Panc1 (cell line): ENCODE measurements at regions not wholly inside any gene's neighbourhood (a gene's known extent, or its start where the extent isn't known, plus 50 kb on each side); places are given as distances from the start of the nearest gene placed in this dataset.

Experiments used
- ATAC-seq: fragments of 200-7000 bp; cut with Tn5 transposase; 2 replicates; pipeline ENCODE4 v1.9.1; 2020; ENCODE audit warnings: mild to moderate bottlenecking, moderate library complexity
- BruUV-seq: library from RNA; stranded (reverse); fragments of 400-500 nt; replicated peaks from 2 replicates; lab custom pipeline; 2021; lab: Mats Ljungman, UMichigan
- CTCF ChIA-PET: fragments of 300-600 bp; sonication (Branson Sonifier 250); formaldehyde crosslinking; loops from one replicate; lab custom pipeline; 2022; ENCODE audit warnings: antibody characterized with exemption; lab: Charles Lee
- POLR2A ChIA-PET: fragments of 300-600 bp; sonication (Branson Sonifier 250); formaldehyde crosslinking; loops from one replicate; lab custom pipeline; 2022; ENCODE audit warnings: antibody characterized with exemption; lab: Charles Lee
- DNase-seq: peaks from one replicate; pipeline ENCODE4 v3.0.0-alpha.2; 2010; ENCODE audit warnings: low read depth, low spot score
- H3K27ac ChIP-seq: 2 replicates; pipeline ENCODE4 v1.5.1; 2011; ENCODE audit warnings: mild to moderate bottlenecking, low read length, inconsistent platforms
- H3K27me3 ChIP-seq: fragments of 200-500 bp; sonication (Bioruptor generic); 2 replicates; pipeline ENCODE4 v1.6.0; 2014; ENCODE audit warnings: low read length, inconsistent platforms; ENCODE audit not compliant: control insufficient read depth, insufficient read depth
- H3K36me3 ChIP-seq: fragments of 200-500 bp; sonication (Bioruptor generic); 2 replicates; pipeline ENCODE4 v1.5.1; 2014; ENCODE audit warnings: inconsistent platforms, mild to moderate bottlenecking, low read length, moderate library complexity; ENCODE audit not compliant: control insufficient read depth, insufficient read depth
- H3K4me1 ChIP-seq: 2 replicates; pipeline ENCODE4 v1.5.1; 2011; ENCODE audit warnings: inconsistent platforms, mild to moderate bottlenecking, low read length, moderate library complexity; ENCODE audit not compliant: control insufficient read depth, insufficient read depth
- H3K4me3 ChIP-seq, 2 experiments: 2 replicates each; pipeline ENCODE4 v1.5.1; 2011 to 2012; ENCODE audit warnings: low read depth in 2 of 2, low read length in 2 of 2, mild to moderate bottlenecking in 2 of 2, inconsistent platforms in 1 of 2, moderate library complexity in 1 of 2
- H3K9me3 ChIP-seq: fragments of 200-500 bp; sonication (Bioruptor generic); 2 replicates; pipeline ENCODE4 v1.5.1; 2014; ENCODE audit warnings: low read depth, mild to moderate bottlenecking, inconsistent platforms, low read length, moderate library complexity; ENCODE audit not compliant: control insufficient read depth, insufficient read depth
- CTCF ChIP-seq: fragments of 450-650 bp; IDR thresholded peaks from 2 replicates; pipeline ENCODE4 v1.5.1; 2017; ENCODE audit warnings: mild to moderate bottlenecking
- POLR2AphosphoS5 ChIP-seq: IDR thresholded peaks from 2 replicates; pipeline ENCODE4 v1.6.1; 2012; ENCODE audit warnings: mild to moderate bottlenecking, low read depth, low read length, moderate library complexity
- REST ChIP-seq, 2 experiments: IDR thresholded peaks; 2 replicates each; pipeline ENCODE4 v1.6.1; 2011 to 2012; ENCODE audit warnings: low read depth in 2 of 2, control low read depth in 1 of 2, low read length in 1 of 2, mild to moderate bottlenecking in 1 of 2, moderate library complexity in 1 of 2; ENCODE audit not compliant: insufficient read depth in 1 of 2
- SIN3A ChIP-seq: IDR thresholded peaks from 2 replicates; pipeline ENCODE4 v1.6.1; 2012; ENCODE audit warnings: low read depth, mild to moderate bottlenecking, low read length, moderate library complexity, borderline replicate concordance; ENCODE audit not compliant: insufficient read depth
- TCF7L2 ChIP-seq: IDR thresholded peaks from 2 replicates; pipeline ENCODE4 v1.6.1; 2011; ENCODE audit warnings: mild to moderate bottlenecking, low read depth, low read length, inconsistent platforms
- in situ Hi-C: cut with HindIII; loops from 2 replicates; pipeline ENCODE4 v1.10.0; 2016; ENCODE audit warnings: low sequenced_read_pairs, low pct_unique_long_range_greater_than_20kb
- intact Hi-C: fragments of 100-400 bp; cut with micrococcal nuclease; formaldehyde crosslinking; loops from one replicate; pipeline ENCODE4 v1.10.0; 2022; ENCODE audit not compliant: unreplicated experiment

- TF ChIP-seq CTCF (no peak), SIN3A (no peak), TCF7L2 (no peak), REST (IDR thresholded peaks at IDR 0.05; ENCODE audit: insufficient read depth in 1 of 2, low read depth in 2 of 2, low read length in 1 of 2) (no peak), POLR2AphosphoS5 (no peak)
- ChIA-PET POLR2A (no interaction called here), CTCF (no interaction called here)
- no peaks in the 10 kb centered on the region for H3K36me3 ChIP-seq
- no peak overlapping the region for H3K4me3 ChIP-seq
- no peak for ATAC-seq
- no peaks in the 10 kb centered on the region for H3K9me3 ChIP-seq
- in situ Hi-C loops = no loop called here
- no peaks in the 10 kb centered on the region for H3K4me1 ChIP-seq
- no peak for DNase-seq
- no peak overlapping the region for H3K27ac ChIP-seq
- intact Hi-C loops = no loop called here
- no TSS peak for BruUV-seq
- H3K27me3 ChIP-seq = no peaks in the 10 kb centered on the region
These were observed 792.5 kb downstream of the DIAPH3 start for GRCh38 chr13:59371229-59371628.

GRCh38 chr13:59373341-59373740, 790.4 kb downstream of the DIAPH3 start:
- DNase-seq (no peak), ATAC-seq (no peak)
- POLR2A ChIA-PET = no interaction called here
- no peaks in the 10 kb centered on the region for H3K4me1 ChIP-seq
- H3K27me3 ChIP-seq = no peaks in the 10 kb centered on the region
- in situ Hi-C loops (no loop called here), intact Hi-C loops (no loop called here)
- BruUV-seq = no TSS peak
- CTCF ChIA-PET = no interaction called here
- no peak overlapping the region for H3K27ac ChIP-seq
- TF ChIP-seq REST (IDR thresholded peaks at IDR 0.05; ENCODE audit: insufficient read depth in 1 of 2, low read depth in 2 of 2, low read length in 1 of 2) (no peak), SIN3A (no peak), POLR2AphosphoS5 (no peak), CTCF (no peak), TCF7L2 (no peak)
- H3K4me3 ChIP-seq = no peak overlapping the region
- H3K36me3 ChIP-seq = no peaks in the 10 kb centered on the region
- H3K9me3 ChIP-seq = no peaks in the 10 kb centered on the region
